Glutamatergic neuron (in vitro differentiated cells): ENCODE measurements at regions not wholly inside any gene's neighbourhood (a gene's known extent, or its start where the extent isn't known, plus 50 kb on each side); places are given as distances from the start of the nearest gene placed in this dataset.

Source experiments
- DNase-seq: peaks from one replicate; pipeline ENCODE4 v3.0.0; 2022
- H3K27ac Mint-ChIP-seq: one replicate; pipeline ENCODE4 v1.8.0; 2020; ENCODE audit warnings: mild to moderate bottlenecking, mixed read lengths, inconsistent platforms; ENCODE audit not compliant: unreplicated experiment
- H3K27me3 Mint-ChIP-seq: one replicate; pipeline ENCODE4 v1.8.0; 2020; ENCODE audit warnings: mild to moderate bottlenecking, moderate library complexity, mixed read lengths, inconsistent platforms; ENCODE audit not compliant: unreplicated experiment
- H3K36me3 Mint-ChIP-seq: one replicate; pipeline ENCODE4 v1.8.0; 2020; ENCODE audit warnings: mild to moderate bottlenecking, mixed read lengths, inconsistent platforms; ENCODE audit not compliant: unreplicated experiment
- H3K4me1 Mint-ChIP-seq: one replicate; pipeline ENCODE4 v1.8.0; 2020; ENCODE audit warnings: mild to moderate bottlenecking, low read depth, mixed read lengths, inconsistent platforms; ENCODE audit not compliant: unreplicated experiment
- H3K4me3 Mint-ChIP-seq: one replicate; pipeline ENCODE4 v1.8.0; 2020; ENCODE audit warnings: mild to moderate bottlenecking, mixed read lengths, inconsistent platforms; ENCODE audit not compliant: unreplicated experiment
- H3K9me3 Mint-ChIP-seq: one replicate; pipeline ENCODE4 v1.8.0; 2020; ENCODE audit warnings: mild to moderate bottlenecking, moderate library complexity, mixed read lengths, inconsistent platforms; ENCODE audit not compliant: unreplicated experiment
- CTCF ChIP-seq: fragments of 200-600 bp; sonication (generic); IDR thresholded peaks from one replicate; pipeline ENCODE4 v1.5.0; 2021; ENCODE audit not compliant: partially characterized antibody, unreplicated experiment

- peaks cover 2% of the 10 kb centered on the region for H3K9me3 Mint-ChIP-seq
- no peaks in the 10 kb centered on the region for H3K4me1 Mint-ChIP-seq
- no peak for DNase-seq
- peaks cover 4% of the 10 kb centered on the region for H3K36me3 Mint-ChIP-seq
- no peaks in the 10 kb centered on the region for H3K27me3 Mint-ChIP-seq
- TF ChIP-seq CTCF = no peak
- H3K4me3 Mint-ChIP-seq = no peak overlapping the region
- no peak overlapping the region for H3K27ac Mint-ChIP-seq
Observed at GRCh38 chr12:126359216-126359615, 1294.0 kb downstream of the AACS start.

GRCh38 chr12:126361804-126362203 lies 1296.6 kb downstream of the AACS start:
- Mint-ChIP-seq H3K27ac (no peak overlapping the region), H3K9me3 (no peaks in the 10 kb centered on the region), H3K4me3 (no peak overlapping the region), H3K27me3 (no peaks in the 10 kb centered on the region), H3K36me3 (no peaks in the 10 kb centered on the region), H3K4me1 (no peaks in the 10 kb centered on the region)
- TF ChIP-seq CTCF = no peak
- DNase-seq = no peak

GRCh38 chr12:126362493-126362892 lies 1297.3 kb downstream of the AACS start:
- no peak for DNase-seq
- no peak for TF ChIP-seq CTCF
- H3K27ac Mint-ChIP-seq = no peak overlapping the region
- no peaks in the 10 kb centered on the region for H3K9me3 Mint-ChIP-seq
- no peaks in the 10 kb centered on the region for H3K4me1 Mint-ChIP-seq
- H3K36me3 Mint-ChIP-seq = no peaks in the 10 kb centered on the region
- no peaks in the 10 kb centered on the region for H3K27me3 Mint-ChIP-seq
- no peak overlapping the region for H3K4me3 Mint-ChIP-seq

- no peaks in the 10 kb centered on the region for H3K4me1 Mint-ChIP-seq
- no peak overlapping the region for H3K27ac Mint-ChIP-seq
- no peaks in the 10 kb centered on the region for H3K36me3 Mint-ChIP-seq
- DNase-seq = no peak
- no peaks in the 10 kb centered on the region for H3K9me3 Mint-ChIP-seq
- TF ChIP-seq CTCF = no peak
- no peaks in the 10 kb centered on the region for H3K27me3 Mint-ChIP-seq
- H3K4me3 Mint-ChIP-seq = no peak overlapping the region
Observed at GRCh38 chr12:126362964-126363363, 1297.7 kb downstream of the AACS start.

GRCh38 chr12:126369487-126370463 lies 1304.5 kb downstream of the AACS start:
- Mint-ChIP-seq H3K4me3 (no peak overlapping the region), H3K9me3 (no peaks in the 10 kb centered on the region), H3K36me3 (no peaks in the 10 kb centered on the region), H3K4me1 (no peaks in the 10 kb centered on the region), H3K27me3 (no peaks in the 10 kb centered on the region), H3K27ac (no peak overlapping the region)
- peak; percentile 37 for TF ChIP-seq CTCF
- DNase-seq = no peak
